IMR-90 (cell line): ENCODE measurements at regions not wholly inside any gene's neighbourhood (a gene's known extent, or its start where the extent isn't known, plus 50 kb on each side); places are given as distances from the start of the nearest gene placed in this dataset.

Experiments
- ATAC-seq: fragments of 200-7000 bp; cut with Tn5 transposase; 2 replicates; pipeline ENCODE4 v1.9.1; 2020; ENCODE audit warnings: low read depth, mild to moderate bottlenecking, moderate library complexity
- BruUV-seq: library from RNA; stranded (reverse); fragments of 400-500 nt; replicated peaks from 2 replicates; lab custom pipeline; 2021; lab: Mats Ljungman, UMichigan
- CTCF ChIA-PET: fragments of 300-600 bp; formaldehyde crosslinking; extraction: SDS; loops from one replicate; lab custom pipeline; 2021; ENCODE audit warnings: antibody characterized with exemption; lab: Yijun Ruan, JAX
- POLR2A ChIA-PET: fragments of 300-600 bp; sonication (Branson Sonifier 250); formaldehyde crosslinking; loops from one replicate; lab custom pipeline; 2022; ENCODE audit warnings: antibody characterized with exemption; ENCODE audit not compliant: unreplicated experiment; lab: Charles Lee
- DNase-seq: peaks from one replicate; pipeline ENCODE4 v3.0.0; 2013
- H2AFZ ChIP-seq: replicated peaks from 2 replicates; pipeline ENCODE3; 2013; ENCODE audit warnings: low read length, mild to moderate bottlenecking; ENCODE audit not compliant: poor library complexity
- H2AK5ac ChIP-seq: 2 replicates; pipeline ENCODE4 v1.6.1; 2013; ENCODE audit warnings: low read depth, low read length, inconsistent platforms
- H2AK9ac ChIP-seq: replicated peaks from 2 replicates; pipeline ENCODE3; 2013; ENCODE audit warnings: mild to moderate bottlenecking, low read depth, low read length, moderate library complexity; ENCODE audit not compliant: poor library complexity
- H2BK120ac ChIP-seq: 2 replicates; pipeline ENCODE4 v1.6.1; 2013; ENCODE audit warnings: low read depth, low read length, inconsistent platforms
- H2BK15ac ChIP-seq: 3 replicates; pipeline ENCODE4 v1.6.1; 2013; ENCODE audit warnings: low read depth, low read length, inconsistent platforms
- H2BK20ac ChIP-seq: 2 replicates; pipeline ENCODE4 v1.6.1; 2013; ENCODE audit warnings: low read depth, mild to moderate bottlenecking, inconsistent platforms, low read length, moderate library complexity
- H2BK5ac ChIP-seq: 2 replicates; pipeline ENCODE4 v1.6.1; 2013; ENCODE audit warnings: mild to moderate bottlenecking, low read depth, low read length, inconsistent platforms; ENCODE audit not compliant: poor library complexity, severe bottlenecking
- H3K14ac ChIP-seq: replicated peaks from 2 replicates; pipeline ENCODE4 v1.6.1; 2013; ENCODE audit warnings: low read depth, low read length, inconsistent platforms
- H3K18ac ChIP-seq: 2 replicates; pipeline ENCODE4 v1.6.1; 2013; ENCODE audit warnings: low read depth, low read length, control low read depth
- H3K23ac ChIP-seq: 2 replicates; pipeline ENCODE4 v1.6.1; 2013; ENCODE audit warnings: low read depth, low read length, inconsistent platforms
- H3K27ac ChIP-seq: 2 replicates; pipeline ENCODE4 v1.5.1; 2013; ENCODE audit warnings: mild to moderate bottlenecking, control low read depth, low read length; ENCODE audit not compliant: insufficient read depth
- H3K27me3 ChIP-seq: 2 replicates; pipeline ENCODE4 v1.6.1; 2013; ENCODE audit warnings: low read length; ENCODE audit not compliant: control insufficient read depth, insufficient read depth
- H3K36me3 ChIP-seq: 2 replicates; pipeline ENCODE4 v1.6.1; 2013; ENCODE audit warnings: low read length, mixed read lengths; ENCODE audit not compliant: control insufficient read depth, insufficient read depth
- H3K4ac ChIP-seq: 2 replicates; pipeline ENCODE4 v1.6.1; 2013; ENCODE audit warnings: low read depth, low read length, inconsistent platforms
- H3K4me1 ChIP-seq: 2 replicates; pipeline ENCODE4 v1.6.1; 2013; ENCODE audit warnings: low read length, mixed read lengths; ENCODE audit not compliant: control insufficient read depth, insufficient read depth
- H3K4me2 ChIP-seq: 2 replicates; pipeline ENCODE4 v1.6.1; 2013; ENCODE audit warnings: low read depth, mild to moderate bottlenecking, control low read depth, low read length, moderate library complexity
- H3K4me3 ChIP-seq: 2 replicates; pipeline ENCODE4 v1.5.1; 2013; ENCODE audit warnings: low read depth, mild to moderate bottlenecking, control low read depth, low read length, moderate library complexity; ENCODE audit not compliant: insufficient read depth
- H3K56ac ChIP-seq: 2 replicates; pipeline ENCODE4 v1.6.1; 2013; ENCODE audit warnings: low read length, inconsistent platforms; ENCODE audit not compliant: insufficient read depth; ENCODE audit errors: extremely low read depth
- H3K79me1 ChIP-seq, 2 experiments: 2 replicates each; pipeline ENCODE4 v1.6.1; 2013; ENCODE audit warnings: low read length in 2 of 2, inconsistent platforms in 1 of 2, low read depth in 1 of 2
- H3K9ac ChIP-seq: 2 replicates; pipeline ENCODE4 v1.6.1; 2013; ENCODE audit warnings: low read depth, low read length, control low read depth
- H3K9me1 ChIP-seq: 2 replicates; pipeline ENCODE4 v1.6.1; 2013; ENCODE audit warnings: low read length, inconsistent platforms; ENCODE audit not compliant: insufficient read depth
- H3K9me3 ChIP-seq: 2 replicates; pipeline ENCODE4 v1.6.1; 2013; ENCODE audit warnings: low read length; ENCODE audit not compliant: control insufficient read depth, insufficient read depth
- H4K20me1 ChIP-seq: 2 replicates; pipeline ENCODE4 v1.6.1; 2013; ENCODE audit warnings: low read length, inconsistent platforms; ENCODE audit not compliant: insufficient read depth
- H4K5ac ChIP-seq: 2 replicates; pipeline ENCODE4 v1.6.1; 2013; ENCODE audit warnings: mild to moderate bottlenecking, low read depth, low read length, control low read depth
- H4K8ac ChIP-seq, 2 experiments: 2 replicates each; pipeline ENCODE4 v1.6.1; 2013; ENCODE audit warnings: low read depth in 2 of 2, low read length in 2 of 2, control low read depth in 1 of 2, inconsistent platforms in 1 of 2
- H4K91ac ChIP-seq: 2 replicates; pipeline ENCODE4 v1.6.1; 2013; ENCODE audit warnings: low read depth, low read length, inconsistent platforms; ENCODE audit not compliant: insufficient read depth
- MAFK ChIP-seq: IDR thresholded peaks from 2 replicates; pipeline ENCODE4 v1.6.1; 2012; ENCODE audit warnings: low read depth, low read length, improper control_type of control experiment
- POLR2A ChIP-seq: IDR thresholded peaks from 2 replicates; pipeline ENCODE4 v1.6.1; 2012; ENCODE audit warnings: mild to moderate bottlenecking, low read depth, low read length
- WGBS, 2 experiments: methylation state at CpG; one replicate each; pipeline versions ENCODE4 v1.1.5 to v1.1.7; 2013; ENCODE audit warnings: missing lambda C conversion rate in 2 of 2; ENCODE audit not compliant: insufficient read length in 1 of 2; ENCODE audit errors: extremely low coverage in 2 of 2; 5-methylcytosine and 5-hydroxymethylcytosine counted together
- dilution Hi-C: fragments of 300-500 bp; cut with HindIII; formaldehyde crosslinking; loops from one replicate; pipeline ENCODE4 v1.14.3; 2018; ENCODE audit warnings: low sequenced_read_pairs; ENCODE audit not compliant: unreplicated experiment
- in situ Hi-C: fragments of 300-500 bp; cut with MboI; formaldehyde crosslinking; loops from 3 replicates; pipeline ENCODE4 v1.14.3; 2019; ENCODE audit warnings: low sequenced_read_pairs, inconsistent platforms, mixed read lengths
- intact Hi-C: fragments of 100-400 bp; cut with micrococcal nuclease; formaldehyde crosslinking; loops from 2 replicates; pipeline ENCODE4 v1.10.0; 2022
- TF ChIP-seq, protein P1 (sequence below): conservative IDR thresholded peaks from 2 replicates; pipeline ENCODE4 v1.5.1; 2012; ENCODE audit warnings: mild to moderate bottlenecking, low read depth, low read length, improper control_type of control experiment
- TF ChIP-seq, protein P2 (sequence below): fragments of 150-350 bp; IDR thresholded peaks from 2 replicates; pipeline ENCODE4 v1.6.1; 2017; ENCODE audit warnings: mild to moderate bottlenecking, antibody characterized with exemption, low read length, low read depth

GRCh38 chr4:74588350-74588749, 143.4 kb downstream of the AREG start:
- Histone ChIP-seq H3K4me2 (no peak overlapping the region), H4K91ac (no peak overlapping the region), H4K8ac (no peak overlapping the region), H3K4me1 (no peaks in the 10 kb centered on the region), H3K4ac (no peak overlapping the region), H2AK5ac (no peak overlapping the region), H3K18ac (no peak overlapping the region), H3K36me3 (no peaks in the 10 kb centered on the region), H2BK20ac (no peak overlapping the region), H2BK15ac (no peak overlapping the region), H3K27ac (no peak overlapping the region), H3K23ac (no peak overlapping the region), H3K27me3 (no peaks in the 10 kb centered on the region), H3K9me1 (no peaks in the 10 kb centered on the region), H4K20me1 (no peaks in the 10 kb centered on the region), H2AFZ (no peak overlapping the region), H3K56ac (no peak overlapping the region), H3K4me3 (no peak overlapping the region), H3K79me1 (no peaks in the 10 kb centered on the region), H3K9ac (no peak overlapping the region), H2BK5ac (no peak overlapping the region), H4K5ac (no peak overlapping the region), H3K14ac (no peak overlapping the region), H3K9me3 (no peaks in the 10 kb centered on the region), H2BK120ac (no peak overlapping the region), H2AK9ac (no peak overlapping the region)
- no peak for DNase-seq
- POLR2A ChIA-PET = no interaction called here
- WGBS, 2 experiments = no CpG with 5 or more reads among the region's 5 CpGs
- in situ Hi-C loops = no loop called here
- BruUV-seq = no TSS peak
- dilution Hi-C loops = no loop called here
- intact Hi-C loops = no loop called here
- ATAC-seq = no peak
- TF ChIP-seq, protein P1, sequence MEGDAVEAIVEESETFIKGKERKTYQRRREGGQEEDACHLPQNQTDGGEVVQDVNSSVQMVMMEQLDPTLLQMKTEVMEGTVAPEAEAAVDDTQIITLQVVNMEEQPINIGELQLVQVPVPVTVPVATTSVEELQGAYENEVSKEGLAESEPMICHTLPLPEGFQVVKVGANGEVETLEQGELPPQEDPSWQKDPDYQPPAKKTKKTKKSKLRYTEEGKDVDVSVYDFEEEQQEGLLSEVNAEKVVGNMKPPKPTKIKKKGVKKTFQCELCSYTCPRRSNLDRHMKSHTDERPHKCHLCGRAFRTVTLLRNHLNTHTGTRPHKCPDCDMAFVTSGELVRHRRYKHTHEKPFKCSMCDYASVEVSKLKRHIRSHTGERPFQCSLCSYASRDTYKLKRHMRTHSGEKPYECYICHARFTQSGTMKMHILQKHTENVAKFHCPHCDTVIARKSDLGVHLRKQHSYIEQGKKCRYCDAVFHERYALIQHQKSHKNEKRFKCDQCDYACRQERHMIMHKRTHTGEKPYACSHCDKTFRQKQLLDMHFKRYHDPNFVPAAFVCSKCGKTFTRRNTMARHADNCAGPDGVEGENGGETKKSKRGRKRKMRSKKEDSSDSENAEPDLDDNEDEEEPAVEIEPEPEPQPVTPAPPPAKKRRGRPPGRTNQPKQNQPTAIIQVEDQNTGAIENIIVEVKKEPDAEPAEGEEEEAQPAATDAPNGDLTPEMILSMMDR = no peak
- no peak for TF ChIP-seq POLR2A
- TF ChIP-seq, protein P2, sequence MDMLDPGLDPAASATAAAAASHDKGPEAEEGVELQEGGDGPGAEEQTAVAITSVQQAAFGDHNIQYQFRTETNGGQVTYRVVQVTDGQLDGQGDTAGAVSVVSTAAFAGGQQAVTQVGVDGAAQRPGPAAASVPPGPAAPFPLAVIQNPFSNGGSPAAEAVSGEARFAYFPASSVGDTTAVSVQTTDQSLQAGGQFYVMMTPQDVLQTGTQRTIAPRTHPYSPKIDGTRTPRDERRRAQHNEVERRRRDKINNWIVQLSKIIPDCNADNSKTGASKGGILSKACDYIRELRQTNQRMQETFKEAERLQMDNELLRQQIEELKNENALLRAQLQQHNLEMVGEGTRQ = no peak
- TF ChIP-seq MAFK = no peak
- CTCF ChIA-PET = no interaction called here
